ENCODE measurements at regions not wholly inside any gene's neighbourhood (a gene's known extent, or its start where the extent isn't known, plus 50 kb on each side); places are given as distances from the start of the nearest gene placed in this dataset.

DNA sequence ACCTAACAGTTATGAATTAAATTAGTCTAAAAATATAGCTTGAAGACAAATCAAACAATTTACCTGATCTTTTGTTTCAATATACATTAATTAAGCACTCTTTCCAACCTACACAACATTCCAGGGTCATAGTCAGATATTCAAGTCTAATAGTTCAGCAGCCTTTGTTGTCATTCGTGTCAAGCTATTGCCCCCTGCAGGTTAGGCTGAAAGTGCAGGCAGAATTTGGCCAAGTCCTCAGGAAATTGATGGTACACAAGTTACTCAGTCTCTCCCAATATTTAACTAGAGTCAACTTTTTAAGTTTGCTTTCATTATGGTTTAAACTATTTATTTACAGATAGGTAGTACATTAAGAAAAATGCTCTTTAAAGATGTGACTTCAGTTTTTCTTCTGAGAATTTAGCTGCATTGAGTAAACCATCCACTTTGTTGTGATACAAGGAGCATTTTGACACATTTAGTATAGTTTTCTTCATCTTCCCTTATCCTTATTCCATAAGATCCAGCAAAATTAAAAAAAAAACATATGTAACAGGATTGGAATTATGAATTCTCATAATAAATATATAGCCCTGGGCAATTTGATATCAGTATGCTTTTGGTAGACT is 130.3 kb upstream of the DPYD start:
- no peak for TF ChIP-seq POLR2A (IDR thresholded peaks at IDR 0.05)
- TF ChIP-seq, protein P1, sequence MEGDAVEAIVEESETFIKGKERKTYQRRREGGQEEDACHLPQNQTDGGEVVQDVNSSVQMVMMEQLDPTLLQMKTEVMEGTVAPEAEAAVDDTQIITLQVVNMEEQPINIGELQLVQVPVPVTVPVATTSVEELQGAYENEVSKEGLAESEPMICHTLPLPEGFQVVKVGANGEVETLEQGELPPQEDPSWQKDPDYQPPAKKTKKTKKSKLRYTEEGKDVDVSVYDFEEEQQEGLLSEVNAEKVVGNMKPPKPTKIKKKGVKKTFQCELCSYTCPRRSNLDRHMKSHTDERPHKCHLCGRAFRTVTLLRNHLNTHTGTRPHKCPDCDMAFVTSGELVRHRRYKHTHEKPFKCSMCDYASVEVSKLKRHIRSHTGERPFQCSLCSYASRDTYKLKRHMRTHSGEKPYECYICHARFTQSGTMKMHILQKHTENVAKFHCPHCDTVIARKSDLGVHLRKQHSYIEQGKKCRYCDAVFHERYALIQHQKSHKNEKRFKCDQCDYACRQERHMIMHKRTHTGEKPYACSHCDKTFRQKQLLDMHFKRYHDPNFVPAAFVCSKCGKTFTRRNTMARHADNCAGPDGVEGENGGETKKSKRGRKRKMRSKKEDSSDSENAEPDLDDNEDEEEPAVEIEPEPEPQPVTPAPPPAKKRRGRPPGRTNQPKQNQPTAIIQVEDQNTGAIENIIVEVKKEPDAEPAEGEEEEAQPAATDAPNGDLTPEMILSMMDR (IDR thresholded peaks at IDR 0.05): peak; percentile 65 to 89 (median 79)
- no peaks in the 10 kb centered on the region for H3K36me3 ChIP-seq (replicated peaks in 1 of 2)
- no peak overlapping the region for H3K27ac ChIP-seq
- H3K4me1 ChIP-seq (replicated peaks in 1 of 2): peaks cover 6 to 10% of the 10 kb centered on the region in 2 donors
- peaks cover 52% of the 10 kb centered on the region for H3K27me3 ChIP-seq
- no peak overlapping the region for H3K4me3 ChIP-seq
- 0 to 3% (median 1%) methylated on average over 1 of the region's 1 CpG for WGBS, 4 donors
- DNase-seq: peak; percentile 49 to 92 (median 71)
- no peaks in the 10 kb centered on the region for H3K9me3 ChIP-seq (replicated peaks in 1 of 3)
- intact Hi-C loops (cut with DNase I): loop anchor here in 1 of 2 donors (5.0 kb wide), 1 partner anchor 1084 kb away; no protein-coding TSS in a partner anchor

DNA sequence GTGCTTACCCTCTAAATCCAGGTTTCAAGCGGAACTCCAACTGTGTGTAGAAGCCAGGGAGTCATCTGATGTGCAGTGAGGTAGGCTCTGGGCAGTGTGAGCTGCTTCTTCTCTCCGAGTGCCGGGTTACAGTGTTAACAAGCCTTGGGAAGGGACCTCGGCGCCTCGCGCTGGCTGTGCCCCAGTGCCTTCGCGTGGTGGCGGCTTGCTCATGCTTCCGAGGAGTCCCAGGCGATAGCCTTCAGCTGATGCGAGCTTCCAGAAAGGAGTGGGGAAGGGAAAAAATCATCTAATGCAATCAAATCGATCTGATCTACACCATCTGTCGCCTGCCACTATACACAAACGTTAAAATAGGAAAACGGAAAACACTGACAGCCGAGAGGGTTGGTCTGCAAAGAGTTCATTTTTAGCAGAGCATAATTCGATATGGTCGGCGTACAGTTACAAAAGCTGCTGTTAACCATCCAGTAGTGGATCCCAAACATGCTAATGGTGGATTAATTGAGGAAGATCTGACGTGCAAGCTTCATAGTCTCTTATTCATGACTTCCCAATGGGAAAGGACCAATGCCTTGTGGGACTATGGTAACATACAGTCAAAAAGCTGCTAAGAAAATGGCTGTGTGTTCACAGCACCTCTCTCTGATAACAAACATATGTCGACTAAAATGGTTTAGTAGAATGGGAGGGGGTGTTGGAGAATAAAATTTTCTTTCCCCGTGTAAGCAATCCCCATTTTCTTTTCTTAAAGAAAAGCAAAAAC is 128.7 kb upstream of the DPYD start:
- intact Hi-C loops (cut with DNase I): loop anchor here in 1 of 2 donors (5.0 kb wide), 1 partner anchor 1082 kb away; no protein-coding TSS in a partner anchor
- no peaks in the 10 kb centered on the region for H3K36me3 ChIP-seq (replicated peaks in 1 of 2)
- no peaks in the 10 kb centered on the region for H3K9me3 ChIP-seq (replicated peaks in 1 of 3)
- peak in 2 of 7 donors; percentile 24 to 82 for DNase-seq
- no peak for TF ChIP-seq POLR2A (IDR thresholded peaks at IDR 0.05)
- TF ChIP-seq, protein P1 (IDR thresholded peaks at IDR 0.05): no peak
- no peak overlapping the region for H3K4me3 ChIP-seq
- 8 to 14% (median 12%) methylated on average over 19 to 24 of the region's 24 CpGs for WGBS, 4 donors
- H3K27me3 ChIP-seq: peaks cover 50% of the 10 kb centered on the region
- H3K4me1 ChIP-seq (replicated peaks in 1 of 2): peaks cover 18 to 19% of the 10 kb centered on the region in 2 donors
- H3K27ac ChIP-seq: no peak overlapping the region

- Histone ChIP-seq H3K9me3 (replicated peaks in 1 of 3) (no peaks in the 10 kb centered on the region), H3K4me3 (no peak overlapping the region)
- intact Hi-C loops (cut with DNase I): no loop called here
Measured at GRCh38 chr1:98048751-98049325, 128.0 kb upstream of the DPYD start.

DNA sequence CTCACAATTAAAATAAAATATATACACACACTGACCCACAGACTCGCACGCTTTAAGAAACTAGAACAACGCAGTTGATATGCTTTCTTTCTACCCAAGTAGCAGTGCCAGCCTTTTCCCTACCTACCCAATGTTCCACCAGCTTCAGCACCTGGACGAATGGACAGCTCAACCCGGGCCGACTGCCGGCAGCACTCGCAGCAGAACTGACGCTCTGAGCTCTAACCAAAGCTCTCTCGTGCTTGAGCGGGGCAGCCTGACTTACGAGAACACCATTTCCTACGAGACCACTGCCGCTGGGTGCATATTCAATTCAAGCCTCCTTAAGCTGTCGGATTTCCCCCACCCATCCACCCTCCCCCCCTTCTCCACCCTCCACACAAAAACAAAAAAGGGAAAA is 127.4 kb upstream of the DPYD start:
- H3K27me3 ChIP-seq: peaks cover 63% of the 10 kb centered on the region
- 1 to 2% (median 1%) methylated on average over 13 to 15 of the region's 15 CpGs for WGBS, 4 donors
- DNase-seq: peak; percentile 82 to 91 (median 86)
- H3K9me3 ChIP-seq (replicated peaks in 1 of 3): no peaks in the 10 kb centered on the region
- TF ChIP-seq POLR2A (IDR thresholded peaks at IDR 0.05): no peak
- TF ChIP-seq, protein P1 (IDR thresholded peaks at IDR 0.05): peak in 2 of 6 experiments; percentile 15 to 21
- intact Hi-C loops (cut with DNase I): no loop called here
- no peak overlapping the region for H3K27ac ChIP-seq
- H3K4me1 ChIP-seq (replicated peaks in 1 of 2): peaks cover 13 to 14% of the 10 kb centered on the region in 2 donors
- H3K36me3 ChIP-seq (replicated peaks in 1 of 2): no peaks in the 10 kb centered on the region
- H3K4me3 ChIP-seq: no peak overlapping the region

More at GRCh38 chr1:98048751-98049325, 128.0 kb upstream of the DPYD start:
- Histone ChIP-seq H3K4me1 (replicated peaks in 1 of 2) (peaks cover 18 to 19% of the 10 kb centered on the region in 2 donors), H3K27ac (no peak overlapping the region), H3K36me3 (replicated peaks in 1 of 2) (no peaks in the 10 kb centered on the region), H3K27me3 (peaks cover 57% of the 10 kb centered on the region)
- no peak for DNase-seq
- WGBS, 4 donors: 2 to 4% (median 4%) methylated on average over 15 to 16 of the region's 16 CpGs
- TF ChIP-seq, protein P1 (IDR thresholded peaks at IDR 0.05): no peak
- no peak for TF ChIP-seq POLR2A (IDR thresholded peaks at IDR 0.05)

Data from adrenal gland (tissue), 9 donors.